GM21737 (cell line): ENCODE measurements at regions not wholly inside any gene's neighbourhood (a gene's known extent, or its start where the extent isn't known, plus 50 kb on each side); places are given as distances from the start of the nearest gene placed in this dataset.
"Not testable (repeated sequence)": the region's sequence is repeated elsewhere in the genome, so short reads cannot be mapped to it uniquely, and the experiment has no call there.

ENCODE experiments used
- ATAC-seq: cut with Tn5 transposase; IDR thresholded peaks from one replicate; pipeline ENCODE4 v1.9.1; 2021; ENCODE audit warnings: mild to moderate bottlenecking, moderate library complexity; ENCODE audit not compliant: unreplicated experiment

- no peak for ATAC-seq
Measured at GRCh38 chr3:18988614-18989229, 159.6 kb upstream of the KCNH8 start.

GRCh38 chr3:18987862-18988447 lies 160.4 kb upstream of the KCNH8 start:
- no peak for ATAC-seq

- no peak for ATAC-seq
Measured at GRCh38 chr3:18987070-18987469, 161.2 kb upstream of the KCNH8 start.

GRCh38 chr3:18982920-18983319 lies 165.4 kb upstream of the KCNH8 start:
- no peak for ATAC-seq

- ATAC-seq: not testable (repeated sequence)
Measured at GRCh38 chr3:18976102-18976501, 172.2 kb upstream of the KCNH8 start.

GRCh38 chr3:18968120-18968519 lies 180.2 kb upstream of the KCNH8 start:
- ATAC-seq: no peak

- ATAC-seq: no peak
Measured at GRCh38 chr3:18965781-18966180, 182.5 kb upstream of the KCNH8 start.

GRCh38 chr3:18964640-18965039 lies 183.7 kb upstream of the KCNH8 start:
- ATAC-seq: no peak

- ATAC-seq: no peak
Measured at GRCh38 chr3:18951333-18951732, 197.0 kb upstream of the KCNH8 start.

- no peak for ATAC-seq
Measured at GRCh38 chr3:18946524-18946923, 201.8 kb upstream of the KCNH8 start.

GRCh38 chr3:18937574-18937973 lies 210.7 kb upstream of the KCNH8 start:
- no peak for ATAC-seq

- no peak for ATAC-seq
Measured at GRCh38 chr3:18919158-18919557, 229.2 kb upstream of the KCNH8 start.

GRCh38 chr3:18917923-18918322 lies 230.4 kb upstream of the KCNH8 start:
- no peak for ATAC-seq

- ATAC-seq: no peak
Measured at GRCh38 chr3:18902081-18902793, 246.1 kb upstream of the KCNH8 start.

- no peak for ATAC-seq
Measured at GRCh38 chr3:18901571-18901970, 246.7 kb upstream of the KCNH8 start.

- peak; percentile 77 for ATAC-seq
Measured at GRCh38 chr3:18900994-18901393, 247.3 kb upstream of the KCNH8 start.

GRCh38 chr3:18898911-18899310 lies 249.4 kb upstream of the KCNH8 start:
- ATAC-seq: no peak

- ATAC-seq: no peak
Measured at GRCh38 chr3:18892756-18893155, 255.6 kb upstream of the KCNH8 start.

- no peak for ATAC-seq
Measured at GRCh38 chr3:18892047-18892446, 256.3 kb upstream of the KCNH8 start.

- ATAC-seq: no peak
Measured at GRCh38 chr3:18891641-18892040, 256.7 kb upstream of the KCNH8 start.

GRCh38 chr3:18890449-18890848 lies 257.9 kb upstream of the KCNH8 start:
- no peak for ATAC-seq

GRCh38 chr3:18888819-18889218 lies 259.5 kb upstream of the KCNH8 start:
- no peak for ATAC-seq
